HG03196 (cell line): ENCODE measurements at regions not wholly inside any gene's neighbourhood (a gene's known extent, or its start where the extent isn't known, plus 50 kb on each side); places are given as distances from the start of the nearest gene placed in this dataset.

Experiments
- ATAC-seq: cut with Tn5 transposase; IDR thresholded peaks from one replicate; pipeline ENCODE4 v1.9.1; 2021; ENCODE audit not compliant: unreplicated experiment

GRCh38 chr2:11988691-11989353 lies 242.4 kb downstream of the LPIN1 start:
- ATAC-seq, result no peak

GRCh38 chr2:11989354-11989703 lies 242.9 kb downstream of the LPIN1 start:
- no peak for ATAC-seq

GRCh38 chr2:11990576-11990975 lies 244.1 kb downstream of the LPIN1 start:
- ATAC-seq, result no peak

DNA sequence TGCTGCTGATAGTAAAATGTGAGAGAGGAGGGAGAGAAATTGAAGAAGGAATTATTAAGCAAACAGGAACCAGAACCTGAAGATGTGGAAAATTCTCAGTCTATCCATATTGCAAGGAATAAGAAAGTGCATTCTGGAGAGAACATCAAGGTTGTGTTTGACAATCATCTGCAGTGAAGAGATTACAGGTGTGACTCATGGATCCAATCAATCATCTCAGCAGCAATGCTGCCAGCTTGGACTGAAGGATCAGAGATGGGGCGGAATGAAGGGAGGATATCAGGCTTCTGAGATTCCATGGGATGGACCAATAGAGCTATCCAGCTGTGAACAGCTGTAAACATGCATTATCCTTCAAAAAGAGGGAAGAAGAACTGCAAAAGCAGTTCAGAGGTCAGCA lies 247.3 kb downstream of the LPIN1 start:
- no peak for ATAC-seq

DNA sequence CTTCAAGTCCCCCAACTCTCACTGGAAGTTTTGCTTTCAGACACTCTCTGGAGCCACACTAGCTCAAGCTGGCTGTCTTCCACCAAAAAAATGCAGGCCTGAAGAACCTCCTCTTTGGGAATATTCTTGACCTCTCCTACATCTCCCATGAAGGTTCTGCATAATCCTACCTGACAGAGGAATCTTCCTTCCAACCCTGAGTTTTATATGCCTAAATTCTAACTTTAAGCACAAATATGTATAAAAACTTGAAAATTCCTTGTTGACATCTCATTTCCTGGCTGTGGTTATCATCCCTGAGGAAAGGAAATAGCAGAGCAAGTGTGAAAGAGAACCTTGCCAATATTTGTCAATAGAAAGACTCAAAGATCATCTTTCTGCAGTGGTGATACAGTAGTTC lies 249.0 kb downstream of the LPIN1 start:
- no peak for ATAC-seq

GRCh38 chr2:11996618-11997017 lies 250.2 kb downstream of the LPIN1 start:
- no peak for ATAC-seq

- ATAC-seq, result no peak
Observed at GRCh38 chr2:11997142-11997541, 250.7 kb downstream of the LPIN1 start.

GRCh38 chr2:11998218-11998617 lies 251.8 kb downstream of the LPIN1 start:
- ATAC-seq, result no peak

DNA sequence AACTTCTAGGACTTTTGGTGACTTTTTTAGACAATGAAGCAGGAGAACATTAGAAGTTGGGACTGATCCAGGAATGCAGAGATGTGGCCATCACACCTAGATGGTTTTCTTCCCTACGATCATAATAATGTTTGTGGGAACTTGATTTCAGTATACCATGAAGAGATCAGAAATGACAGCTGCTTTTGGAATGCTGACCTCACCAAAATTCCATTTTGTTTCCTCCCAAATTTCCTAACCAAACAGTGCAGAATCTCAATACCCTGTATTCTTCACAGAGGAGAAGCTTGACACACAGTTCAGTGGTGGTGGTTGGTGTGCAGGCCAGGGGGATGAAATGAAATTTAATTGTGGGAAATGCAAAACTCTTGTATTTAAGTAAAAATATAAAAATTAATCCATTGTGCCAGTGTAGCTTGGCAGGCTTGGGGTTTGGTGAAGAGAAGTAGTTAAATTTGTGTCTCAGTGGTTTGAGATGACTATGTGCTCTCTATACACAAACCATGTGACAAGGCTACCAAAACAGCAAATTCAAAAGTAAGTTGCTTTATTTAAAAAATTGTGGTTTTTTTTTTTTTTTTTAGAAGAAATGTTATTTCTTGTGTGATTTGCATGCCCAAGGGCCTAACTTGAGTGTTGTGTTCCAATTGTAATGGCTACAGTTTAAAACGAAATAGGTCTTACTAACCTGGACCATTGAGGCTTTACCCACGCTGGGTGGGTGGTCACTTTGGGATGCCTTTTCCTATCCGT lies 252.4 kb downstream of the LPIN1 start:
- ATAC-seq, result no peak

DNA sequence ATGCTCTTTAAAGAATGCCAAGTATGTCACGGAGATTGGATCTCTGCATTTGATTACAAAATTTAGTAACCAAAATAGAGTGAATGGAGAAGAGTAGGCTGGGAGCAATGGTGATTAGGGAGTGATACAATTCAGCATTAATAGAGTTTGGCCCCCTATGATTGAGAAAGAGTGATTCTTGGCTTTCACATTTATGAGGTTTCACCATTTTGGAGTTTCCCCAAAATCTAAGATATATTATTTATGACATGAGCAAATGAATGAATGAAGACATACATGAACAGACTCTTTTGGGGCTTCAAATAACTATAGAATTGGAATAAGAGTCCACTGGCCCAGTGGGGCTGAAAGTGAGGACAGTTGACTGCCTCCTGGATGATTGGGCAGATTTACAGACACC lies 255.2 kb downstream of the LPIN1 start:
- ATAC-seq, result no peak

DNA sequence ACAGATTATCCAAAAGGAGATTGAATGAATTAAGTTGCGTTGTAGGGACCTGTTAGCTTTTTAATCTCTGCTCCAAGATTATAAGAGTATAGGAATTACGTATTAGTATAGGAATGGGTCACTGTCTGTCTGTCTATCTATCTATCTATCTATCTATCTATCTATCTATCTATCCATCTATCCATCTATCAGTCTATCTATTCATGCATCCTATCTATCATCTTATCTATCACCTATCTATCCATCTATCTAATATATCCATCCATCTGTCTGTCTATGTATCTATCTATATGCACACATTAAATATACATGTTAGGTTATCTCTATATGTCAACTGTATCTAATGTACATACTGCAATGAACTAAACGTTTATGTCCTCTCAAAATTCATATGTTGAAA lies 255.8 kb downstream of the LPIN1 start:
- ATAC-seq, result no peak

GRCh38 chr2:12004713-12005112 lies 258.3 kb downstream of the LPIN1 start:
- ATAC-seq, result no peak

DNA sequence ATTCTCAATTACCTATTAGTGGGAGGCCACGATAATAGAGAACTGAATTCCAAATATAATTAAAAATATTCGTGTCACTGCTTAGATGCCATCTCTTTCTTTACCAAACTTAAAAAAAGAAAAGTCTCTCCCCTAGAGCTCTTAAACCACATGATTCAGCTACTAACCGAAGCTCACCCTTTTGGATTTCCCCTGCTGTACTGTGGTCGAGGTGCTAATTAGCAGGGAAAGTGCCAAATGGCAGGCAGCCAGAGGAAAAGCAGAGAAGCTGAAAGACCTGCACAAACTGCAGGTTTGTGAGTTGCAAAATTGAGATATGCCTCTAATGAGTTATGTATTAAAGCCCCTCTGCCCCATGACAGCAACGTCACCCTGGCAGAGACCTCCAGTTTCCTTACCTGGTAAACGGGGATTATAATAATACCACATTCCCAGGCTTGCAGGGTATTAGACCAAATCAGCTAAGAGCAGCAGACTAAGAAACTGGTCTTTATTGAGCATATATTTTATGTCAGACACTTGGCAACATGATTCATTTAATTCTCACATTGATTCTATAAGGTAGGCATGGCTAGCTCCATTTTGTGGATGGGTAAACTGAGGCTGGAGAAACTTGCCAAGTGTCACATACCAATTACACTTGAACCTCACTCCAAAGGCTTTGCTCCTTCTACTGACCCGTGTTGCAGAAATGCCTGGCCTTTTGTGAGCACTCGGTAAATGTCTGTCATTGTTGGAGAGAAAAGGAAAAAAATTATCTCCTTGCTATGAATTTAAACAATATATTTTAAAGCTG lies 259.7 kb downstream of the LPIN1 start:
- peak; percentile 79 for ATAC-seq

DNA sequence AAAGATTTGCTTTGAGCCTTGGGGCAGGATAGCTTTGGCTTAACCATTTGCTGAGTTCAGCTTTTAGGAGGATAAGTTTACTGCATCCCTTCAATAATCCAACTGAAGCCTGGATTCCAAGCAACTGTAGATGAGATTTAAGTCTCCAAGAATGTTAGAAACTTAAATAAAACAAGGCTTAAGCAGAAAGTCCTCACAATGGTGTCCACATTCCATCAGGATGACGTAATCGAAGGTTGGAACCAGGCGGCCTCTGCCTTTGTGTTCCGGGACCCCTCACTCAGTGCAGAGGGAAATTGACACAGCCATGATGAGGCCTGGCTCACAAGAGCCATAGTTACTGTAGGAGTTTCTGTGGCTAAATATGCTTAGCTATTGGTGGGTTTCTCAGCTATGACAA lies 260.4 kb downstream of the LPIN1 start:
- no peak for ATAC-seq

DNA sequence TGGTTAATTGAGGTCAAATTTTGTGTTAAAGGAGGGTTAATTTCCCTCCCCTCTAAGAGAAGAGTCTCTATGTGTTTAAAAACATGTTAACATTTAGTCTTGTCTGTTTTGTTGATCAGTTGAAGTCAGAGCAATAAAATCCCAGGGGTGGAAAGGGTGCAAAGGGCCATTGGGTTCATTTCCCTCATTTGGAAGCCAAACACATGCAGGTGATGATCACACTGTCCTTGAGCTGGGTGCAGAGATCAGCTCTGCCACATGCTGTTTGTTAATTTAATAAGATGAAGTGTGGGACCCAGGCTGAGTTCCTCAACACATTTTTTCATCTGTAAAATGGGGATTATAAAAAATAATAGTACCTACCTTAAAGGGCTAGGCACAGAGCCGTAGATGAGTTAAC lies 260.9 kb downstream of the LPIN1 start:
- no peak for ATAC-seq

- ATAC-seq, result peak; percentile 62
Observed at GRCh38 chr2:12008425-12009061, 262.1 kb downstream of the LPIN1 start.

DNA sequence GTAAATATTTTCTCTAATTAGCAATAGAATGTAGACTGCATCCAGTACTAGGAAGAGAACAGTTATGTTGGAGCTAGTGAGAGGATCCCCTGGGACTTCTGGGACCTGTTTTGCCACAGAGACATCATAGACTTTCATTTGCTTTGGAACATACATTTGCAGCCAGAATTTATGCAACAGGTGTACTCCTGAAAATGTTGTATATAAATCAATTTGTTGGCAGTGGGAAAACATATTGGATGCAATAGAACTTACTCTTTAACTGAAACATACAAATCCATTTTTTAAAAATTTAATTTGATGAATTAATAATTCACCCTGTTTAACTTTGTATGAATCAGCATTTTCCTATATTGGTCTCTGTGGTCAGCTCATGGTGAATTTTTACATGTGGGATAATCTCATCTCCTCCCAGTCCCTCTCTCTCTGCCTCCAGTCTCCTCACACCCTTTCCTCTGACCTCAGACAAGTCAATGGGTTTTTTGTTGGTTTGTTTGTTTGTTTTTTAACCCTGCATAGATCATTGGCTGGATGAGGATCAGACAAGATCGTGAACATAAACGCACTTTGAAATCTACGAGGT lies 263.0 kb downstream of the LPIN1 start:
- no peak for ATAC-seq

GRCh38 chr2:12010059-12010458 lies 263.6 kb downstream of the LPIN1 start:
- no peak for ATAC-seq

DNA sequence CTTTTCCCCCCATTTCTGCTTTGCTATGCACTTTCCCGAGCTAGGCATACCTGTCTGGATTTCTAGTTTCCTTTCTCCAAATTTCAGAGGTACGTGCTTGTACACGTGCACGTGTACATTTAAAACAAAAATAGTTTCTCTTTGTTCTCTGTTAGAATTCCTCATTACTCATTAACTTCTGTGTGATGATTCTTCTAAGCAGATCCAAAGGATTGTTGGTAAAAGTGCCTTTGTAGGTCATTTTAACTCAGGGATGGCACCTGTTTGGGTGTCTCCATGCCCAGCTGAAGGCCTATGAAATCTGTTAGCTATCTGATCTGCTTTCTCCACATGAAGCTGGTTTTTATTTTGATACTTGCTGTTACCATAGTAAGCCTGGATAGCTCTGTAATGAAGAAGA lies 264.3 kb downstream of the LPIN1 start:
- no peak for ATAC-seq

DNA sequence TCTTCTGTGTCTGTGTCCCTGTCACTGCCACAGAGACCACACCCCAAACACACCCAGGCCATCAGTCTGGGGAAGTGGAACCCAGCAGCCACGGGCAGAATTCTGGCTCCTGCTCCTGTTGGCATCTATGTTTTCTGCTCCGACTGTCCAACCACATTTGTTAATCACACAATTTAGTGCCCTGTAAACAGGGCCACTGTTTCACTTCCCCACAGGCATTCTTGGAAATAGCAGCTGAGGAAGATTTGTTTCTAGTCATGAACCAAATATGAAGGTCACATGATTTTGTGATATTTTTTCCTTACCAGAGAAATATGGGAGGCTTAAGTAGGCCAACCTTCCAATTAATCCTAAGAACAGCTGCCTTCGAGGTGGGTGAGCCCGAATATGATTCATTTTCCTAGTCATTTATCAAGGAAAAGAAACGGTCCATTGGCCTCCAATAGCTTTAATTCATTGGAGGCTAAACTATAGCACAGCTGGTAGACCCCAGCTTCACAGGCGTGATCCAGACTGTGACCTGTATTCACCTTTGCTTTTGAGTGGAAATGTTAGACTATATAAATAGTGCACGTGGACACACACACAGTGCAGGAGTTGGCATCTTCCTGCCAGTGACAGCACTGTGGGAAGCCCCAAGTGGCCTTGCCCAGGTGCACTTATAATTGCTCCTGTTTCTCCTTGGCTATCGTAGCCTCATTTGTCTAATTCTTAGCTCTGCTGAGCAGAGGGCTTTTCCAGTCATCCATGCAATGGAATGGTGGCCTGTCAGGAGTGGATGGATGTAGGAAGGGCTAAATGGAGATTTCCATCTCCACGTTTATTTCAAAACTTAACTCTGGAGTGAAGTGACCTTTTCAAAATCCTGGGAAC lies 267.9 kb downstream of the LPIN1 start:
- ATAC-seq, result no peak
